Cardiac septum (tissue), 1 donor: ENCODE measurements at regions not wholly inside any gene's neighbourhood (a gene's known extent, or its start where the extent isn't known, plus 50 kb on each side); places are given as distances from the start of the nearest gene placed in this dataset.

Experiments used
- DNase-seq: peaks from one replicate; pipeline ENCODE4 v3.0.0-alpha.2; 2020; ENCODE audit warnings: low spot score
- intact Hi-C: fragments of 100-400 bp; cut with DNase I; formaldehyde crosslinking; loops from one replicate; pipeline ENCODE4 v1.14.0; 2022
- donor health status: DM: no; HTN: no; CAD: no.

DNA sequence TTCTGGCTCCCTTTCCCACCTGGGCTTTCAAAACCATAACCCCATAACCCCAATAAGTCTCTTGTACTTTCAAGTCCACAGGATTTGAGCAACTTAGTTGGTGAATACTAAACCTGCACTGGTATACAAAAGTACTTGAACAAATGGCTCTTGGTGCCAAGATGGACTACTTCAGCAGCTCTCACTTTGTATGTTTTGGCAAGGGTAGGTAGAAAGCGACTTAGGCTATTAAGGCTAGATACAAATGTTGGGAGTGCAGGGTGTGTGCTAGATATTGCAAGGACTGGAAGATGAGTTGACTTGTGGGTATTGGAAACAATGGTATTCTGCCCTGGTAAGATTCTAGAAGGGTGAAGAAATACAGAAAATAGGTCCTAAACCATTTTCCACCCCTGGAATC lies 182.6 kb upstream of the MOCS1 start:
- intact Hi-C loops, result no loop called here
- no peak for DNase-seq

GRCh38 chr6:40112350-40112749 lies 178.1 kb upstream of the MOCS1 start:
- no peak for DNase-seq
- intact Hi-C loops, result no loop called here

DNA sequence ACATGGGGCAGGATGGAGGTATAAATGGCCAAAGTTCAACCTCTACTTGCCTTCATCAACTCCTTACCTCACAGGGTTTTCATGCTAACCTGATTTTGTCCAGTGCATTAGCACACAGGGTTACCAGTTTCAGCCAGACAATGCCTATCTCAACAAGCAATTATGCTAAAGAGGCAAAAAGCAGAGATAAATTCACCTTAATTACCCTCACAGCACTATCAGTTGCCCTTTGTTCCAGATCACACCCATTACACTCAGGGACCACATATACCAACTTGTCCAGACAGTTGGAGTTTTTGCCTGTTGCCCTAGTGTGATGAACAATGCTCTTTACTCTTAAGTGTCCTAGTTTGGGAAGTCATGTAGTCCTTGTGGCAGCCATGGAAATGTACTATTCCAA lies 174.5 kb upstream of the MOCS1 start:
- intact Hi-C loops, result no loop called here
- no peak for DNase-seq

GRCh38 chr6:40106840-40107239 lies 172.6 kb upstream of the MOCS1 start:
- DNase-seq, result no peak
- intact Hi-C loops, result no loop called here

DNA sequence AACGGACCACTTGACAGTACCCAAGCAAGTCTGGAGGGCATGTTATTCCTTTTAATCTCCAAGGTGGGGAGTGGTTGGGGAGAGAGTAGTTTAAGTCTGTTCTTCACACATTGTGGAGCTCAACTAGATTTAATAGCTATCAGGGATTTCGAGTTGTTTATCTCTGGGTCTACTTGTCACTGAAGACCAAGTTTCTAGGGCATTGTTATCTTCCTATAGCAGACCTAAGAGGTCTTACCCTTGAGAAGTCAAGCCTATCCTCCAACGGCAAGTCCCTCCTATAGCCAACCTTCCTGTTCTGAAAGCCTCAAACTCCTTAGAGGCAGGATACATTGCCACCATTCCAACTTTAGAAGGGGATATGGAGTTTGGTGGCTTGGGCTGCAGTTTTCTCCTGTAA lies 164.5 kb upstream of the MOCS1 start:
- intact Hi-C loops, result no loop called here
- no peak for DNase-seq

DNA sequence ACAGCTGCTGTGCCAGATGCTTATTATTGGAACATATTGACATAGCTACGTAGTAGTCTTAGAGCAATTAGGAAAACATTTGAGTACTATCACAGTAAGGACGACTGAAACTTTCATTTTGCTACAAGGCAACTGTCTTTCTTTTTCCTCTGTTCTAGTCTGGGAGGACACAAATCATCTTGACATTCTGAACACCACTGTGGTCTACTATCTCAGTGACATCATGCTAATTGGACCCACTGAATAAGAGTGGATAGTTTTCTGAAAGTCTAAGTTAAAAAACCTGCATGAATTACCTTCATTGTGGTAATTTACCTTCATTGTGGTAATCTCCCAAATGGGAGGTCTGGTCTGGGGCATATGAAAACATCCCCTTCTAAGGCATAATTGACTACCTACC lies 163.3 kb upstream of the MOCS1 start:
- no peak for DNase-seq
- intact Hi-C loops, result no loop called here

GRCh38 chr6:40083141-40083920 lies 149.1 kb upstream of the MOCS1 start:
- intact Hi-C loops, result no loop called here
- DNase-seq, result no peak

- no peak for DNase-seq
- intact Hi-C loops, result no loop called here
These were observed 148.2 kb upstream of the MOCS1 start for GRCh38 chr6:40082278-40083043.

- intact Hi-C loops, result no loop called here
- no peak for DNase-seq
These were observed 143.5 kb upstream of the MOCS1 start for GRCh38 chr6:40077736-40078135.

DNA sequence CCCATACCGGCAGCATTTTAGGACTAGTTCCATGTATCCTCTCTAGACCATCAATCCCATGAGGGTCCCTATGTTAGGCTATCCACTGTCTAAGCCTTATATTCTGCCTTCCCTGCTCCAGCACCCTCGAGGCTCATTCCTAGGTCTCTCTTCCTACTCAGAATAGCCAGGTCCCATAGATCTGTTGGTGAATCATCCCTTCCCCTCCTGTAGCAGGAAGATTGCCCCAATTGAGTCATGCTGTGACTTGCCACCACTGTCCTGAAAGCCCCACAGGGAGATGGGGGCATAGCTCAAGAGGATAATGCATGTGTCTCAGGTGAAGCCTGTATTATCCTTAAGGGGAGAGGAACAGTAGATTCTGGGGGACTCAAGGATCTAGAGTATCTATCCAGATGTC lies 143.1 kb upstream of the MOCS1 start:
- intact Hi-C loops, result no loop called here
- DNase-seq, result no peak

DNA sequence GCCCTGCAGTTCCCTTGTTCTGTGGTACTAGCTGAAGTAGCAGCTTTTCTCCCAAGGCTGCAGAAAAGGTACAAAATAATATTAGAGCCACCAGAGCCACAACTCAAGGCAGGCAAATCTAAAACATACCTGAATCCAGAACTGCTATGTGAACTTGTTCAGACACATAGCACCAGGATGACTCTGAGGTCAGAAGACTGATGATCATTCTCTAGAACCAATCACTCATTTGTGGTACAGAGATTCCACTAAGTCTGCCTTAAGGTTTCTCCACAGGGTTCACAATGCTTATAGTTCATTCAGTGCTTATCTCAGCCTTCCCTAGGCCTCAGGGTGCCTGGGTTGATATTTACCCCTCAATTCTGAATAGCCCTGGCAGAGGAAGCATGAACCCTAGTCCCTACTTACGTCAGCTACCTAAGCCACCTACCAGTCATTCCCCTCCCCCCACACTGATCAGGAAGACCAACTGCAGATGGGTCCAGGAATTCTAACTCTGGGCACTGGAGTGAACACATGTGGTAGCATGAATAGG lies 140.9 kb upstream of the MOCS1 start:
- no peak for DNase-seq
- intact Hi-C loops, result no loop called here

DNA sequence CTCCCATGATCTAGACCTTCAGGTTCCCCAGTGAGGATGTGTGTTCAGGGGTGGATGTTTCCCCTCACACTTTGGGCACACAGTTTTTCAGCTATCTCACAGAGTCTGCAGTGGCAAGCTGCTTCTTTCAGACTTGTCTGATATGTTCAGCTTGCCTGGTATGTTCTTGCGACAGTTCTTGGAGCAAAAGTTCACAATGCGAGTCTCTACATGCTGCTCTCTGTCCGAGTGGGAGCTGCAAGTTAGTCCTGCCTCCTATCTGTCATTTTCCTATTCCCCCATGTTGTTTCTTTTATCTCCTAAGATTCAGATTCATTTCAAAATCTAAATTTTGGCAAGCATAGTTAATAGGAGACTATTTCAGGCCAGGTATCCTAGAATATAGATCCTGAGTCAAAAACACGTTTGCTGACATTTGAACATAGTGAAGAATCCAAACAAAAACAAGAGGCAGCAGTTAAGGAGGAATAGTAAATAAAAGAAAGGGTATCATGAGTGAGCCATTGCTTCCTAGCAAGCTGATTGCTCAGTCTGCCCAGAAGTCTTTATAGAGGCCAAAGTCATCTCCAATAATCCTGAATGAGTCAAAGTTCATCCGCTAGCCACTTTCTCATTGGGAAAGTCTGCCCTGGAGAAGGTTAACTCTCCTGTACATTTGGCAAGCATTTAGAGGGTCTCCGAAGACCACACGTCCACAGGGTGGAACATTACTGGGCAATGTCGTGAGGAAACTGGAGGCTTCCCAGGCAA lies 140.2 kb upstream of the MOCS1 start:
- intact Hi-C loops, result no loop called here
- DNase-seq, result no peak

GRCh38 chr6:40066372-40066771 lies 132.1 kb upstream of the MOCS1 start:
- intact Hi-C loops, result no loop called here
- DNase-seq, result no peak

- intact Hi-C loops, result no loop called here
- no peak for DNase-seq
These were observed 122.6 kb upstream of the MOCS1 start for GRCh38 chr6:40056865-40057264.

- intact Hi-C loops, result no loop called here
- DNase-seq, result no peak
These were observed 120.3 kb upstream of the MOCS1 start for GRCh38 chr6:40054602-40055001.

GRCh38 chr6:40054186-40054585 lies 119.9 kb upstream of the MOCS1 start:
- no peak for DNase-seq
- intact Hi-C loops, result no loop called here

DNA sequence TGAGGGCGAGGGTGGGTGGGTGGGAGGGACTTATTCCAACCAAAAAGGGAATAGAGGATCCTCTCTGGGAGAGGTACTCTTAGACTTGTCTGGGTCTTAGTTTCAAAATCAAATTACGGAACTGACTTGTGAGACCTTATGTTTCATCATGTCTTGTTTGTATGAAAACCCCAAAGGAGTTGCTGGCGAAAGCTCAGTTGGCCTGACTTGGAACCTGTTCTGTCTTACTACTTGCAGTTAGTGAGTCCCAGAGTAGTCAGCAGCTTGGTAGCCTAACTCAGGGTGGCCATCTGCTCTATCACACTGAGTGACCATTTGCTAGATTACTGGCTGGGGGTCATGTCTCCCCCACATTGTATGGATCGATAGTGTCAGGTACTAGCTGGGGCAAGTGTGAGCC lies 114.9 kb upstream of the MOCS1 start:
- no peak for DNase-seq
- intact Hi-C loops, result no loop called here

DNA sequence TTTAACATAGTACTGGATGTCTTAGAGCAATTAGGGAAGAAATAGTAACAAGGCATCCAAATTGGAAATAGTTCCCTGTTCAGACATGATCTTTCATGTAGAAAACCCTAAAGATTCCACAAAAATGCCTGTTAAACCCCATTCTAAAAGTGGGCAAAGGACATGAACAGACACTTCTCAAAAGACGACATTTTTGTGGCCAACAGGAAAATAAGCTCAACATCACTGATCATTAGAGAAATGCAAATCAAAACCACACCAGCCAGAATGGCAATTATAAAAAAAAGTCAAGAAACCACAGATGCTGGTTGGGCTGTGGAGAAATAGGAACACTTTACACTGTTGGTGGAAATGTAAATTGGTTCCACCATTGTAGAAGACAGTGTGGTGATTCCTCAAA lies 109.9 kb upstream of the MOCS1 start:
- intact Hi-C loops, result no loop called here
- DNase-seq, result no peak

DNA sequence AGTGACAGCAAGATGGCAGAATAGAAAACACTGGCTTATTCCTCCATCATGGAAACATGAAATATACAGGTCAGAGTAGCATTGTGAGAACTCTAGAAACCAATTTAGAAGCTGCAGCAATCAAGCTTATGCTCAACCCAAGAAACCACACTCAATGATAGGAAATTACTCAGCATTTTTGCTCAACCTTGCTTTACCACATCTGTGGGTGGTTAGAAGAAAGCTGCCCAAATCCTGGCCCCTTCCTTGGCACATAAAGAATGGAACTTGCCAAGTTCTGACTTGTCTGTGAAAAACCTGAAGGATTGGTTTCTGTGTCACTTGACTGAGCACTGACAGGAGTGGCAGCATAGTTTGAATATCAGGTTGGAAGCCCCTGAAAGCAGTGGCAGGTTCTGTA lies 108.0 kb upstream of the MOCS1 start:
- DNase-seq, result no peak
- intact Hi-C loops, result no loop called here

GRCh38 chr6:40039042-40039441 lies 104.8 kb upstream of the MOCS1 start:
- intact Hi-C loops, result no loop called here
- DNase-seq, result no peak
